ENCODE measurements at regions not wholly inside any gene's neighbourhood (a gene's known extent, or its start where the extent isn't known, plus 50 kb on each side); places are given as distances from the start of the nearest gene placed in this dataset.

DNA sequence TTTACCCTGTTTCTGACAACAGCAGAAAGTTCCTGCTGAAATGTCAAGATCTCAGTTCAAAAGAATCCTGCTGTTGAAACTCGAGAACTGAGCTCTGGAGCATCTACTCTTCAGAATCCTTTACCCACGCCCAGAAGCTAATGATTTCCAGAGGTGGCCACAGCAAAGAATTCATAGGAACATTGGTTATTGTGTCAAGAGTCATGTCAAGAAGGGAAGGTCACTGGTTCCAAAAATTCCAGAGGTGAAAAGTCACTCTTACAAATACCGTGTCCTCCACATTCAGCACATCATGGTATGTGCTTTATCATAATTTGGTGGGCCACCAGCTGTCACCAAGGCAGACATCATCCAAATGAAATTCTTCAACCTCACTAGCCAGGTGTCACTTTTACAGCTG lies 394.4 kb upstream of the NPVF start:
- no peaks in the 10 kb centered on the region for H3K36me3 Mint-ChIP-seq (ENCODE audit: low read depth)
- DNase-seq, result peak; percentile 32
- no peak overlapping the region for H3K27ac Mint-ChIP-seq
- no peaks in the 10 kb centered on the region for H3K27me3 Mint-ChIP-seq
- H3K4me3 Mint-ChIP-seq, result no peak overlapping the region
- intact Hi-C loops (cut with micrococcal nuclease), result no loop called here
- H3K4me1 Mint-ChIP-seq, result peaks cover 11% of the 10 kb centered on the region
- H3K9me3 Mint-ChIP-seq, result no peaks in the 10 kb centered on the region

DNA sequence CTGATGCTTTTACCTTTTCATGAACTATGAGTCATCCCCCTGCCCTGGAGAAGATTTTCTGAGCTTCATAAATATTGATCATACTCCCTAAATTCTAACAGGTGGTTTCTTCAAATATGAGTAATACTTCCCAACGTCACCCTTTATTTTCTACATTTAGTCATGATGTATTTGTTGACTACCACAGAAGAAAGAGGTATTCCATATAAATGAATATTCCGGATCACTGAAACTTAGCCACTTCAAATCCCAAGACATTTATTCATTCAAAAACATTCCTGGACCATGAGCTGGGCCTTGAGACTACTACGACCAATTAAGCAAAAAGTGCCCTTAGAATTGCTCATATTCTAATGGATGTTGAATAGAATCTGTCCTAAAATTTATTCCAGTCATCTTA lies 395.8 kb upstream of the NPVF start:
- Mint-ChIP-seq H3K27me3 (no peaks in the 10 kb centered on the region), H3K4me3 (no peak overlapping the region), H3K27ac (no peak overlapping the region), H3K9me3 (no peaks in the 10 kb centered on the region), H3K36me3 (ENCODE audit: low read depth) (no peaks in the 10 kb centered on the region), H3K4me1 (peaks cover 11% of the 10 kb centered on the region)
- DNase-seq, result no peak
- intact Hi-C loops (cut with micrococcal nuclease), result no loop called here

DNA sequence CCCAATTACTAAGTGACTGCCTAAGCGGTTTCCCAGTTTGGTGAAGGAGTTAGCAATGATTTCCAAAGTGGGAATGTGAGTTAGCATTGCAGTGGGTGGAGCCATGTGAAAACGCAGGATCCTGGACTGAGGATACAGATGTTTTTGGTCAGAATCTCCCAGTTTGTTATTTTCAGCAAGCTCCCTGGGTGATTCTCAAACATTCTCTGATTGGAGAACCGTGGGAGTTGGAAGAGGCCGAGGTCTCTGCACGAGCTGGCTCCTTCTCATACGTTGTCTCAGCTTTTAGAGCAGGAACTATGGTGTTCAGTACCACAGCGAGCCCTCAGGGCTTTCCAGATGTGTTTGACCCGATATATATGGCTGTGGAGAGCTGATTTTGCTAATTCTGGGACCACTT lies 396.5 kb upstream of the NPVF start:
- DNase-seq, result peak; percentile 45
- no peaks in the 10 kb centered on the region for H3K36me3 Mint-ChIP-seq (ENCODE audit: low read depth)
- H3K27ac Mint-ChIP-seq, result no peak overlapping the region
- H3K4me3 Mint-ChIP-seq, result no peak overlapping the region
- peaks cover 11% of the 10 kb centered on the region for H3K4me1 Mint-ChIP-seq
- no peaks in the 10 kb centered on the region for H3K9me3 Mint-ChIP-seq
- intact Hi-C loops (cut with micrococcal nuclease), result no loop called here
- H3K27me3 Mint-ChIP-seq, result no peaks in the 10 kb centered on the region

DNA sequence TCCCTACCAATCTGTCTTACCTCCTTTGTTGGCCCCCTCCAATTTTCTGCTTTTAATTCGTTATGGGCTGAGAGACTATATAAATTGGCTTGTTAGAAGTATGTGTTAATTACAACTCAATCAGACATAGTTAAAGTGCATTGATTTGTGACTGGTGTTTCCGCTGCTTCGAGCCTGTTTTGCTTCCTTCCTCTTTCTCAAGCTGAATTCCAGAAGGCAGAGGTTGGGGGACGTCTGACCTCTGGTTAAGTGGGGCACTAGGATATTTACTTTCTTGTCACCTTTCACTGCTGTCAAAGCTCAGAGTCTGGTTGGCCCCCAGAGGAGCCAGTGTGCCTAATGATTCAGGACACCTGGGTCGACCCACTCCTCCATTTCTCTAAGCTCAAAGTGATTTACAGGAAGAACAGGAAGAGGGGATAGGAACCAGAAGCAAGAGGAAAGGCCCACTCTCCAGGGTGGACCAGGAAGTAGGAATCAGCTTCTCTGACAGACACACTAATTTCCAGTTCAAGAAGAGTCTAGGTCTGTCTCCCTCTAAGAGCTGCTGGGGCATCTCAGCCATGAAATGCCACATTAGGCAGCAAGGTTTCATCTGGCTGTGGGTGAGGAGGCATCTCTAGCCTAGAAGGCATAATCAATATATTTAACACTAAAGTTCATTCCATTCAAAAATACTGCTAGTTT lies 397.2 kb upstream of the NPVF start:
- intact Hi-C loops (cut with micrococcal nuclease), result no loop called here
- H3K4me3 Mint-ChIP-seq, result no peak overlapping the region
- no peaks in the 10 kb centered on the region for H3K27me3 Mint-ChIP-seq
- H3K36me3 Mint-ChIP-seq (ENCODE audit: low read depth), result no peaks in the 10 kb centered on the region
- H3K27ac Mint-ChIP-seq, result no peak overlapping the region
- no peaks in the 10 kb centered on the region for H3K9me3 Mint-ChIP-seq
- H3K4me1 Mint-ChIP-seq, result peaks cover 5% of the 10 kb centered on the region
- DNase-seq, result peak; percentile 41

DNA sequence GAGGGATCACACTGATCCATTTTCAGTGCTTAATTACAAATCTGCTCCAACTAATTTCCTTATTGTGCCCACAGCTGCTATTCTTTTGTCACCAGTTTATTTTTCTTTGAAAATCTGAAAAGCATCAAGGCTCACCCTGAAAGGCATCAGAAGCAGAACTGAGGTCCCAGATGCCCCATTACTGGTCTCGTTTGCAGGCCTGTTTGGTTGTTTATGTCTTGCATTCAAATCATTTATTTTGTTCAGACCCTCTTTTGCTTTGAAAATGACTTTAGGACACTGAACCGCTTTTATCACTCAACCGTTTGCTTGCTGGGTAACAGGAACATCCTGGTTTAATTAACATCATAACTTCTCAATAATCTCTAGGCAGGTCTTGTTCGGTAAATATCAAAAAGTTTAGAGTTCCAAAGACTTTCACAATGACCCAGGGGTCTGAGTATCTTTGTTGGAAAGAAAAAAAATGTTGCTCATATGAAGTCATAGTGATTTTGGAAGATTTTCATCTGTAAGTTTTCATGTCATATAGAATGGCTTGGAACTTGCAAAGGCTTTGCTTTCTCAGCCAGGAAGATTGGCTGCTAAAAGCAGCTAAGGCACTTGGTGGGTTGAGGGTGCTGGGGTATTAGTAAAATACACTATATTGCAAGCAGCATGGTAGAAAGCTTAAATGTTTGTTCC lies 398.3 kb upstream of the NPVF start:
- Mint-ChIP-seq H3K27ac (no peak overlapping the region), H3K4me1 (no peaks in the 10 kb centered on the region)
- intact Hi-C loops (cut with micrococcal nuclease), result no loop called here

DNA sequence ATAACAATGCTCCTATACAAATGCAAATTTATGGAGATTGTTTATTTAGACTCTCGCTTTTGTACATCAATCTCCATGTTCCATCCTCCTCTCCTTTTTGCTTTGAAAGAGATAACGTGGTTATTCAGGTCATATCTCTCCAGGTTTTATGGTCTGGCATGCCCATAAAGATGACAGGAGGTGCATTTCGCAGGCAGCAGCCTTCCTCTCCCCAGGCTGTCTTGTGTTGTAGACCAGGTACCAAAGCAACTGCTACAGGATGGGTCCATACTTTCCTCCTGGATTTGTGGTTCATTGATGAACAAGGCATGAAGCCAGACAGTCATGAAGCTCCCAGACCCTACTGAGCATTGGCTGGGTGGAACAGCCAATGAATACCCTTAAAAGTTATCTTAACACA lies 400.2 kb upstream of the NPVF start:
- DNase-seq, result no peak
- H3K27me3 Mint-ChIP-seq, result peaks cover 2% of the 10 kb centered on the region
- H3K27ac Mint-ChIP-seq, result no peak overlapping the region
- H3K36me3 Mint-ChIP-seq (ENCODE audit: low read depth), result no peaks in the 10 kb centered on the region
- no peaks in the 10 kb centered on the region for H3K4me1 Mint-ChIP-seq
- H3K9me3 Mint-ChIP-seq, result no peaks in the 10 kb centered on the region
- no peak overlapping the region for H3K4me3 Mint-ChIP-seq
- intact Hi-C loops (cut with micrococcal nuclease), result no loop called here

More for the DNA sequence above, 398.3 kb upstream of the NPVF start:
- H3K4me3 Mint-ChIP-seq, result no peak overlapping the region
- peak; percentile 14 for DNase-seq
- no peaks in the 10 kb centered on the region for H3K36me3 Mint-ChIP-seq (ENCODE audit: low read depth)
- H3K9me3 Mint-ChIP-seq, result no peaks in the 10 kb centered on the region
- no peaks in the 10 kb centered on the region for H3K27me3 Mint-ChIP-seq

DNA sequence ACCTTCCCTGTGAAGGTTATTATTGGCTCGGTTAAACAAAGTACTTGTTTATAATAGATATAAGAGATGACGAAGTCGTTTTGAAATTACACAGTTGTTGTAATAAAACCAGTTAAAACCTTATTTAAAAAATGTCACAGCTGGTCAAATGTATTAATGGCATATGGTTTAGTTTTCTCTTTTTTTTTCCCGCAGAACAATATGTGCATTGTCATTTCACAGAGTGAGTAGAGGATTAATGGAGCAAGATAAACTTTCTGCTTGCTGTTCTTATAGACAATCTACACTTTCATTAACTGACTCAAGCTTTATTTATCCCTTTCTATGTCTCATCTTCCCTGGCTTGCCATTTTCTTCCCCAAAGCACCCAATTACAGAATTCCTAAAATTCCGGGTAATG lies 404.3 kb upstream of the NPVF start:
- H3K4me1 Mint-ChIP-seq, result no peaks in the 10 kb centered on the region
- H3K27me3 Mint-ChIP-seq, result peaks cover 2% of the 10 kb centered on the region
- intact Hi-C loops (cut with micrococcal nuclease), result no loop called here
- no peaks in the 10 kb centered on the region for H3K9me3 Mint-ChIP-seq
- H3K36me3 Mint-ChIP-seq (ENCODE audit: low read depth), result no peaks in the 10 kb centered on the region
- DNase-seq, result no peak
- no peak overlapping the region for H3K4me3 Mint-ChIP-seq
- H3K27ac Mint-ChIP-seq, result no peak overlapping the region

DNA sequence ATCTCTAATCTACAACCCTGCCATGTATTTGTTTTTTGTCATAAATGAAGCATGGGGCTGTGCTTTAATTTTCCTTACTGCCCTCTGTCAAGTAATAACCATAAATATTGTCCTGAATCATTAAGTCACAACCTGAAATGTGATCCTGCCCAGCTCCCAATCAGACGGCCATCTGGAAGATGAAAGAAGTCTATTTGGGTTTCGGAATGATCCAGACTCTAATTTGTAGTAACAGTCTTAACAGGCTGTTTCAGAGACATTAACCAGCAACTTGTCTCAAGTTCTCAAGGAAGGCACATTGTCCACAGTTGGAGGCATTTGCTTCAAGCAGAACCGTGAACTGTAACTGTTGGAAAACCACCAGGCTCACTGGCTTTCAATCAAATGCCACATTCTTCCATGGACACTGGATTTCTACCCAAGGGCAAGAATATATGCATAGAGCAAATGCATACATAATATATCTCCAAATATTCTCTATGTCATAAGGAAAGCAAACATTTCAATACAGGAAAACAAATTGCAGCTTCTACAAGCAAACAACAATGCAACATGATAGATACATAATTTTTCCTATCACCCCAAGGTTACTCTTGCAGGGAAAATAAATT lies 405.2 kb upstream of the NPVF start:
- peaks cover 2% of the 10 kb centered on the region for H3K27me3 Mint-ChIP-seq
- no peaks in the 10 kb centered on the region for H3K4me1 Mint-ChIP-seq
- intact Hi-C loops (cut with micrococcal nuclease), result no loop called here
- no peaks in the 10 kb centered on the region for H3K36me3 Mint-ChIP-seq (ENCODE audit: low read depth)
- no peaks in the 10 kb centered on the region for H3K9me3 Mint-ChIP-seq
- no peak overlapping the region for H3K4me3 Mint-ChIP-seq
- no peak overlapping the region for H3K27ac Mint-ChIP-seq
- no peak for DNase-seq

DNA sequence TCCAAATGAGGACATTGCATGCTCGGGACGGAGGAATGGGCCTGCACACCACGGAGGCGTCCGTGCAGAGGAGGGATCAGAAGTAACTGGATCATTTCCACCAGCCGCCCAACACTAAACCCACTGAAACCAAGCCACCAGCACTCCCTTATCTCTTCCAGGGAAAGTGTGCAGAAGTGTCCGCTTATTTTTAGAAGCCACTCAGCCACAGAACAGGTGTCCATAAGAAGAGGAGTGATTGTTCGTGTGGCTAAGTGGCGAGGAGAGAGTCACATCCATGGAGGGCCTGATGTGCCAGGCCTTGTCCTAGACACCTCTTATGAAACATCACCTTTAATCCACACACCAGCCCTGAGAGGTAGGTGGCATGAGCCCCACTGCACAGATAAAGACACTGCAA lies 407.9 kb upstream of the NPVF start:
- Mint-ChIP-seq H3K36me3 (ENCODE audit: low read depth) (no peaks in the 10 kb centered on the region), H3K27ac (no peak overlapping the region), H3K4me1 (no peaks in the 10 kb centered on the region), H3K27me3 (peaks cover 2% of the 10 kb centered on the region), H3K4me3 (no peak overlapping the region), H3K9me3 (no peaks in the 10 kb centered on the region)
- intact Hi-C loops (cut with micrococcal nuclease), result no loop called here
- DNase-seq, result no peak

DNA sequence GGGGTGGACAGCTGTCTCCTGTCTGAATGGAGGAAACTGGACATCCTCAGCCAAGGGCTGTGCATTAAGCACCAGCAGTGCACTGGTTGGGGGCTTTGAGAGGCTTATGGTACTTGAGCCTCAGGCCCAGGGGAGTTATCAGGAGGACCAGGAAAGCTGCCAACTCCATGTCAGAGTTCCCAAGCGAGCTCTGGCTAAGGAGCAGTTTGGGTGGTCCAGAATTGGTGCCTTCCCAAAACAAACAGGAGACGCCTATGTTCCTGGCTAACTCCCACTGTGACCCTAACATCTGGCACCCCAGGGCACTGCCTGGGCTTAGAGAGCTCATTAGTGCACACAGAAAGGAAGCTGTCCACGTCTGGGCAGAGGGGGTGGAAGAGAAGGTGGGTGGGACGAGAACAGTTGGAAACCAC lies 408.6 kb upstream of the NPVF start:
- no peaks in the 10 kb centered on the region for H3K4me1 Mint-ChIP-seq
- H3K4me3 Mint-ChIP-seq, result no peak overlapping the region
- intact Hi-C loops (cut with micrococcal nuclease), result no loop called here
- DNase-seq, result no peak
- H3K27me3 Mint-ChIP-seq, result peaks cover 2% of the 10 kb centered on the region
- no peaks in the 10 kb centered on the region for H3K36me3 Mint-ChIP-seq (ENCODE audit: low read depth)
- H3K9me3 Mint-ChIP-seq, result no peaks in the 10 kb centered on the region
- H3K27ac Mint-ChIP-seq, result no peak overlapping the region

DNA sequence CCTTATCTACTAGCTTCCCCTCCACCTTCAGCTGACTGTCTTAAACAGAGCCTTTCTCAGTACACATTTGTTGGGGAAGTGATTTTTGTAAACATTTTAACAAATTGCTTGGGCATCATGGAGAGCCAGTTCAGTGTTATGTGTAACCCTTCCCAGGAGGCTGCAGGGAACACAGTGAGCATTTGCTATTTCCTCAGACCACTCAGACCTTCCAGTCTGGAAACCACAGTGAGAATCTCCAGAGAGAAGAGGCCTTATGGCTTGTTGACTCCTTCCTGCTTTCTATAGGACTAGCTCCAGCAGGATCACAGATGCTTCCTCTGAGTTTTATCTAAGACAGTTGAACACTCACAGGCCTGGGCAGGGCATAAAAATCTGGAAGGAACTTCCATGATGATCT lies 409.8 kb upstream of the NPVF start:
- Mint-ChIP-seq H3K27ac (no peak overlapping the region), H3K36me3 (ENCODE audit: low read depth) (no peaks in the 10 kb centered on the region), H3K9me3 (no peaks in the 10 kb centered on the region), H3K4me3 (no peak overlapping the region), H3K27me3 (no peaks in the 10 kb centered on the region), H3K4me1 (no peaks in the 10 kb centered on the region)
- intact Hi-C loops (cut with micrococcal nuclease), result no loop called here
- DNase-seq, result no peak

DNA sequence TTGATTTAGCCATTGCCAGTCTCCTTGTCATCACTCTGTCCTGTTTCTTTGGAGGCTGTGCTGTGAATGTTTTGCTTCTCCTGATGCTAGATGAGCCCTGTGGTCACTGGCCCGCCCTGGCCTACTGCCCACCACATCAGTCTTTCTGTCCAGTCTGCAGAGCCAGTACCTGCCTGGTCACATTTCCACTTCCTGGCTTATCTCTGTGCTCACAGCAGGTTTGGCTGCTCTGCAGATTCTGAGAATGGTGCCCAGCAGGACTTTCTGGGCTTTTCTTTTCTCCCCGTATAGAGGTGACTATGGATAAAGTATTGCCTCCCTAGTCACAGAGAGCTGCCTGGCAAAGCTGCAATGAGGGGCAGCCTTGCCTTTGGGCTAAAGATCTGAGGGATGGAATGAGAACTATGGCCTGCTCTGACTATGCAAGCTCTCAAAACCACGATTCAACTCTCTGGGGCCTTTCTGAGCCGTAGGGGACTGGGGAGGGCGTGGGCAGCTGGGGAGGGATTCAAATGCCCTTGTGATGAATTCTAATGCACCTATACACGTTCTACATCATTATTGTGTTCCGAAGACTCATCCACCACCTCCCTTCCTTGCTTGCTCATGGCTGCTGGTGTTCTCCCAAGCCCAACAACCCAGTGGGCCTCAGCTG lies 410.4 kb upstream of the NPVF start:
- Mint-ChIP-seq H3K36me3 (ENCODE audit: low read depth) (no peaks in the 10 kb centered on the region), H3K4me3 (no peak overlapping the region), H3K9me3 (no peaks in the 10 kb centered on the region), H3K27ac (no peak overlapping the region), H3K4me1 (no peaks in the 10 kb centered on the region), H3K27me3 (no peaks in the 10 kb centered on the region)
- DNase-seq, result no peak
- intact Hi-C loops (cut with micrococcal nuclease), result no loop called here

DNA sequence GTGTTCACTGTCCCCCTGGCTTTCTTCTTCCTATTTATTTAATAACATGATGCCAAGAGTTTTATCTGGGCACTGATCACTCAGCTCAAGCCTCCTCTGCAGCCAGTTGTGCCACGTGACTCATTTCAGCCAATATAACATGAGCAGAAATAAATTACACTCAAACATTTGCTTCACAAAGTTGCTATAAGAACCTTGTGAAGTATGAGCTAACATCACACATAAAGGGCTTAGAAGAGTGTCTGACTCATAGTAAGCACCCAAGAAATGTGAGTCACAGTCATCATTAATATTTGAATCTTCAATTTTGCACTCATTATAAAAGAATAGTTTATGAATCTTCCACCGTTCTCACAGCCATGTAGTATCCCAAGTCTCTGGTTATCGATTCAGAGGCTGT lies 414.6 kb upstream of the NPVF start:
- Mint-ChIP-seq H3K4me1 (no peaks in the 10 kb centered on the region), H3K9me3 (no peaks in the 10 kb centered on the region), H3K27ac (no peak overlapping the region), H3K4me3 (no peak overlapping the region), H3K27me3 (no peaks in the 10 kb centered on the region), H3K36me3 (ENCODE audit: low read depth) (no peaks in the 10 kb centered on the region)
- intact Hi-C loops (cut with micrococcal nuclease), result no loop called here
- DNase-seq, result no peak

DNA sequence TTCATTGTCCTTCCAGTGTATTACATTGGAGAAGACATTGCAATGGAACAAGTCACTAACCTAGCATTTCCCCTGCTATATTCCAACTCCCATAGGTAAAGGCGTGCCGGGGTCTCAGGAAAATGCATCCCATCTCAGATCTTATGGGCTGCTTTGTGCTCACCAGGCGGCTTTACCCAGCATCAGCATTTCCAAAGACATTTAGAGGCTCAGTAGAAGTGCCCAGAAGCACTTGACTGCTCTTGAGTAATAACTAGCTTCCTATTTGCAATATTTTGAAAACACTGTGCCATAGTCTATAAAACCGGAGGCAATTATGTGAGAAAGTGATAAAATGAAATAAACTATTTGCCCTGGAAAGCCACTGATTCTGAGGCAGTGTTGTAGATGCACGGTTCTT lies 415.0 kb upstream of the NPVF start:
- H3K4me3 Mint-ChIP-seq, result no peak overlapping the region
- DNase-seq, result no peak
- no peak overlapping the region for H3K27ac Mint-ChIP-seq
- H3K9me3 Mint-ChIP-seq, result no peaks in the 10 kb centered on the region
- intact Hi-C loops (cut with micrococcal nuclease), result no loop called here
- no peaks in the 10 kb centered on the region for H3K4me1 Mint-ChIP-seq
- no peaks in the 10 kb centered on the region for H3K36me3 Mint-ChIP-seq (ENCODE audit: low read depth)
- no peaks in the 10 kb centered on the region for H3K27me3 Mint-ChIP-seq

Data from activated CD4-positive, alpha-beta T cell treated with anti-CD3 and anti-CD28 coated beads, Interleukin-2, amount 10 ng/mL, durations not matched to agents 24 days and 14 days (primary cell).